SK-N-SH treated with all-trans-retinoic acid at 6 μM for 48 hours (cell line): ENCODE measurements at regions not wholly inside any gene's neighbourhood (a gene's known extent, or its start where the extent isn't known, plus 50 kb on each side); places are given as distances from the start of the nearest gene placed in this dataset.

Source experiments
- ATAC-seq: fragments of 200-7000 bp; cut with Tn5 transposase; 3 replicates; pipeline ENCODE4 v1.9.1; 2020; ENCODE audit warnings: mild to moderate bottlenecking, moderate library complexity
- ARNTL ChIP-seq: fragments of 450-650 bp; formaldehyde crosslinking; IDR thresholded peaks from 2 replicates; pipeline ENCODE4 v1.5.0; 2020; ENCODE audit warnings: low read depth, mild to moderate bottlenecking, moderate library complexity, borderline replicate concordance
- BACH2 ChIP-seq: fragments of 250-450 bp; sonication (Bioruptor Pico); IDR thresholded peaks from 2 replicates; pipeline ENCODE4 v1.9.0; 2021; ENCODE audit warnings: mild to moderate bottlenecking, borderline replicate concordance
- CREB5 ChIP-seq: fragments of 250-450 bp; sonication (Bioruptor Pico); IDR thresholded peaks from 2 replicates; pipeline ENCODE4 v1.5.1; 2020; ENCODE audit warnings: low read depth, mild to moderate bottlenecking, moderate library complexity
- CSDC2 ChIP-seq: fragments of 250-450 bp; sonication (Bioruptor Pico); IDR thresholded peaks from 2 replicates; pipeline ENCODE4 v1.5.0; 2020; ENCODE audit warnings: mild to moderate bottlenecking, moderate library complexity
- ESRRG ChIP-seq: fragments of 250-450 bp; sonication (Bioruptor Pico); IDR thresholded peaks from 2 replicates; pipeline ENCODE4 v1.6.1; 2021; ENCODE audit warnings: mild to moderate bottlenecking
- GLIS3 ChIP-seq: fragments of 250-450 bp; sonication (Bioruptor Pico); IDR thresholded peaks from 2 replicates; pipeline ENCODE4 v1.5.0; 2020; ENCODE audit warnings: mild to moderate bottlenecking, moderate library complexity
- ISL1 ChIP-seq: fragments of 250-450 bp; sonication (Bioruptor Pico); IDR thresholded peaks from 2 replicates; pipeline ENCODE4 v2.1.2; 2022; ENCODE audit warnings: mild to moderate bottlenecking, moderate library complexity
- POU6F1 ChIP-seq: fragments of 250-450 bp; sonication (Bioruptor Pico); IDR thresholded peaks from 2 replicates; pipeline ENCODE4 v1.8.0; 2021; ENCODE audit warnings: low read depth, mild to moderate bottlenecking, moderate library complexity, borderline replicate concordance
- PPARA ChIP-seq: fragments of 250-450 bp; sonication (Bioruptor Pico); IDR thresholded peaks from 2 replicates; pipeline ENCODE4 v1.5.0; 2020; ENCODE audit warnings: mild to moderate bottlenecking, borderline replicate concordance
- RARB ChIP-seq: fragments of 250-450 bp; sonication (Bioruptor Pico); IDR thresholded peaks from 2 replicates; pipeline ENCODE4 v1.8.0; 2021; ENCODE audit warnings: mild to moderate bottlenecking, moderate library complexity
- SNAI2 ChIP-seq: fragments of 250-450 bp; sonication (Bioruptor Pico); IDR thresholded peaks from 2 replicates; pipeline ENCODE4 v1.5.0; 2020; ENCODE audit warnings: mild to moderate bottlenecking, moderate library complexity
- TCF4 ChIP-seq: fragments of 250-450 bp; sonication (Bioruptor Pico); IDR thresholded peaks from 2 replicates; pipeline ENCODE4 v1.8.0; 2021; ENCODE audit warnings: mild to moderate bottlenecking, moderate library complexity, borderline replicate concordance
- TOX ChIP-seq: fragments of 250-450 bp; sonication (Bioruptor Pico); IDR thresholded peaks from 2 replicates; pipeline ENCODE4 v1.8.0; 2021; ENCODE audit warnings: mild to moderate bottlenecking, moderate library complexity, borderline replicate concordance
- ZC3H10 ChIP-seq: fragments of 250-450 bp; sonication (Bioruptor Pico); IDR thresholded peaks from 2 replicates; pipeline ENCODE4 v1.5.1; 2021; ENCODE audit warnings: mild to moderate bottlenecking, moderate library complexity
- ZFP3 ChIP-seq: fragments of 250-450 bp; sonication (Bioruptor Pico); IDR thresholded peaks from 2 replicates; pipeline ENCODE4 v1.5.0; 2020; ENCODE audit warnings: mild to moderate bottlenecking, moderate library complexity
- ZFP30 ChIP-seq: fragments of 450-650 bp; formaldehyde crosslinking; IDR thresholded peaks from 2 replicates; pipeline ENCODE4 v1.5.0; 2022; ENCODE audit warnings: mild to moderate bottlenecking, moderate library complexity
- ZNF565 ChIP-seq: fragments of 450-650 bp; formaldehyde crosslinking; conservative IDR thresholded peaks from 2 replicates; pipeline ENCODE4 v1.5.0; 2020; ENCODE audit warnings: low read depth, mild to moderate bottlenecking, moderate library complexity
- ZNF8 ChIP-seq: fragments of 450-650 bp; formaldehyde crosslinking; IDR thresholded peaks from 2 replicates; pipeline ENCODE4 v1.5.0; 2020; ENCODE audit warnings: mild to moderate bottlenecking, moderate library complexity
- TF ChIP-seq, protein P1 (sequence below): fragments of 250-450 bp; sonication (Bioruptor Pico); IDR thresholded peaks from 2 replicates; pipeline ENCODE4 v1.8.0; 2020; ENCODE audit warnings: mild to moderate bottlenecking, moderate library complexity, borderline replicate concordance
- TF ChIP-seq, protein P2 (sequence below): fragments of 250-450 bp; sonication (Bioruptor Pico); IDR thresholded peaks from 2 replicates; pipeline ENCODE4 v1.5.0; 2020; ENCODE audit warnings: mild to moderate bottlenecking, moderate library complexity

GRCh38 chr18:42533616-42534015 is 578.6 kb downstream of the PIK3C3 start:
- ATAC-seq: no peak
- TF ChIP-seq ZC3H10 (CRISPR knock-in tag): no peak
- TF ChIP-seq CSDC2: no peak
- TF ChIP-seq TOX (CRISPR knock-in tag): no peak
- TF ChIP-seq, protein P1, sequence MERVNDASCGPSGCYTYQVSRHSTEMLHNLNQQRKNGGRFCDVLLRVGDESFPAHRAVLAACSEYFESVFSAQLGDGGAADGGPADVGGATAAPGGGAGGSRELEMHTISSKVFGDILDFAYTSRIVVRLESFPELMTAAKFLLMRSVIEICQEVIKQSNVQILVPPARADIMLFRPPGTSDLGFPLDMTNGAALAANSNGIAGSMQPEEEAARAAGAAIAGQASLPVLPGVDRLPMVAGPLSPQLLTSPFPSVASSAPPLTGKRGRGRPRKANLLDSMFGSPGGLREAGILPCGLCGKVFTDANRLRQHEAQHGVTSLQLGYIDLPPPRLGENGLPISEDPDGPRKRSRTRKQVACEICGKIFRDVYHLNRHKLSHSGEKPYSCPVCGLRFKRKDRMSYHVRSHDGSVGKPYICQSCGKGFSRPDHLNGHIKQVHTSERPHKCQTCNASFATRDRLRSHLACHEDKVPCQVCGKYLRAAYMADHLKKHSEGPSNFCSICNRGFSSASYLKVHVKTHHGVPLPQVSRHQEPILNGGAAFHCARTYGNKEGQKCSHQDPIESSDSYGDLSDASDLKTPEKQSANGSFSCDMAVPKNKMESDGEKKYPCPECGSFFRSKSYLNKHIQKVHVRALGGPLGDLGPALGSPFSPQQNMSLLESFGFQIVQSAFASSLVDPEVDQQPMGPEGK: no peak
- TF ChIP-seq ARNTL (CRISPR knock-in tag): no peak
- TF ChIP-seq GLIS3 (CRISPR knock-in tag): no peak
- TF ChIP-seq, all 23 proteins: peak for 0

GRCh38 chr18:42534313-42534712 is 579.3 kb downstream of the PIK3C3 start:
- no peak for ATAC-seq
- TF ChIP-seq CREB5 (CRISPR knock-in tag) (no peak), ZFP3 (CRISPR knock-in tag) (no peak), ZNF8 (CRISPR knock-in tag) (no peak), ARNTL (CRISPR knock-in tag) (no peak), BACH2 (CRISPR knock-in tag) (no peak), CSDC2 (no peak), SNAI2 (CRISPR knock-in tag) (no peak), ZFP30 (no peak), RARB (CRISPR knock-in tag) (no peak), ZC3H10 (CRISPR knock-in tag) (no peak), ISL1 (CRISPR knock-in tag) (no peak), ZNF565 (no peak), ESRRG (CRISPR knock-in tag) (no peak), PPARA (no peak), TCF4 (no peak), GLIS3 (CRISPR knock-in tag) (no peak), POU6F1 (CRISPR knock-in tag) (no peak)
- TF ChIP-seq, protein P2, sequence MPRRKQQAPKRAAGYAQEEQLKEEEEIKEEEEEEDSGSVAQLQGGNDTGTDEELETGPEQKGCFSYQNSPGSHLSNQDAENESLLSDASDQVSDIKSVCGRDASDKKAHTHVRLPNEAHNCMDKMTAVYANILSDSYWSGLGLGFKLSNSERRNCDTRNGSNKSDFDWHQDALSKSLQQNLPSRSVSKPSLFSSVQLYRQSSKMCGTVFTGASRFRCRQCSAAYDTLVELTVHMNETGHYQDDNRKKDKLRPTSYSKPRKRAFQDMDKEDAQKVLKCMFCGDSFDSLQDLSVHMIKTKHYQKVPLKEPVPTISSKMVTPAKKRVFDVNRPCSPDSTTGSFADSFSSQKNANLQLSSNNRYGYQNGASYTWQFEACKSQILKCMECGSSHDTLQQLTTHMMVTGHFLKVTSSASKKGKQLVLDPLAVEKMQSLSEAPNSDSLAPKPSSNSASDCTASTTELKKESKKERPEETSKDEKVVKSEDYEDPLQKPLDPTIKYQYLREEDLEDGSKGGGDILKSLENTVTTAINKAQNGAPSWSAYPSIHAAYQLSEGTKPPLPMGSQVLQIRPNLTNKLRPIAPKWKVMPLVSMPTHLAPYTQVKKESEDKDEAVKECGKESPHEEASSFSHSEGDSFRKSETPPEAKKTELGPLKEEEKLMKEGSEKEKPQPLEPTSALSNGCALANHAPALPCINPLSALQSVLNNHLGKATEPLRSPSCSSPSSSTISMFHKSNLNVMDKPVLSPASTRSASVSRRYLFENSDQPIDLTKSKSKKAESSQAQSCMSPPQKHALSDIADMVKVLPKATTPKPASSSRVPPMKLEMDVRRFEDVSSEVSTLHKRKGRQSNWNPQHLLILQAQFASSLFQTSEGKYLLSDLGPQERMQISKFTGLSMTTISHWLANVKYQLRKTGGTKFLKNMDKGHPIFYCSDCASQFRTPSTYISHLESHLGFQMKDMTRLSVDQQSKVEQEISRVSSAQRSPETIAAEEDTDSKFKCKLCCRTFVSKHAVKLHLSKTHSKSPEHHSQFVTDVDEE (CRISPR knock-in tag): no peak
- TF ChIP-seq, protein P1: no peak

- TF ChIP-seq CREB5 (CRISPR knock-in tag): no peak
- no peak for TF ChIP-seq CSDC2
- no peak for TF ChIP-seq ZFP3 (CRISPR knock-in tag)
- TF ChIP-seq, protein P1: no peak
- TF ChIP-seq ARNTL (CRISPR knock-in tag): no peak
- no peak for TF ChIP-seq BACH2 (CRISPR knock-in tag)
- TF ChIP-seq SNAI2 (CRISPR knock-in tag): no peak
- TF ChIP-seq, all 23 proteins: peak for 0
- ATAC-seq: no peak
Observed at GRCh38 chr18:42536442-42536841, 579.0 kb downstream of the RIT2 start.
